ENCODE measurements at regions not wholly inside any gene's neighbourhood (a gene's known extent, or its start where the extent isn't known, plus 50 kb on each side); places are given as distances from the start of the nearest gene placed in this dataset.
"Not testable (repeated sequence)": the region's sequence is repeated elsewhere in the genome, so short reads cannot be mapped to it uniquely, and the experiment has no call there.

DNA sequence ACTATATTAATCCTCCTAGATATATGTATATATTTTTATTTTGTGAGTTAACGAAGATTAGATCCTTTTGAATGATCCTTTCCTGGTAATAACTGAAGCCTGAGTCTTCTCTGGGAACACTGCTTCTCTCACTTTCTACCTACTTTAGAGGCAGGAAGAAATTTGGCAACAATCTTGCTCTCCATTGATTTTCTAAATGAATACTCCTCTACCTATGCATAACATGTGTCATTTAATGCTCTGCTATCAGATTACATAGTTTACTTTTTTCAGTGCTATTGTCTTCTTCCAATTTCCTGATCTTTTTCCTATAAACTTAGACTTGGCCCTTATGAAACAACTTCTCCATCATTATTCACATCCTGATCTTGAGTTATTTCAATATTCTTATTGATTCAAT, 60.4 kb upstream of the PDHA2 start:
- no peak overlapping the region for H3K4me3 ChIP-seq (ENCODE audit: low read length)
- no peaks in the 10 kb centered on the region for H3K4me1 ChIP-seq (ENCODE audit: insufficient read depth, low read length)

DNA sequence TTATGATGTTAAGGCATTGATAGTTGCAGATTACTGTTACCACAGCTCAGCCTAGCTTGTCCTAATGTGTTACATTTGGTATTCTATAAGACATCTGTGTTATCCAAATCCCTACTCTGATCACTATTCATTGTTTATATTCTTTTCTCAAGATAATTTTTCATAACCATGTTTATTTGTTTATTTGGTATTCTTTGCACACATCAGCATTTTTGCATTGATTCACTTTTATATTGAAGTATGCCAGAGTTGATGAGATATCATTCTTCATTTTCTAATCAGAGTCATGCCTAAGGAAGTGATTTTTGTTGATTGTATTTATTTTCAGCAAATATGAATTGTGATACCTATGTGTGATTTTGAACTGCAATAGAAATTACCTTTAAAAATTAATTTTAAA, 61.2 kb upstream of the PDHA2 start:
- Histone ChIP-seq H3K27me3 (ENCODE audit: insufficient read depth, low read length) (no peaks in the 10 kb centered on the region), H3K36me3 (ENCODE audit: insufficient read depth, low read length) (no peaks in the 10 kb centered on the region), H3K4me3 (ENCODE audit: low read length) (no peak overlapping the region), H3K9me3 (ENCODE audit: low read length) (no peaks in the 10 kb centered on the region), H2AFZ (ENCODE audit: low read depth, low read length) (no peak overlapping the region), H3K4me1 (ENCODE audit: insufficient read depth, low read length) (no peaks in the 10 kb centered on the region)

More for the DNA sequence above, 60.4 kb upstream of the PDHA2 start:
- no peaks in the 10 kb centered on the region for H3K27me3 ChIP-seq (ENCODE audit: insufficient read depth, low read length)
- H3K36me3 ChIP-seq (ENCODE audit: insufficient read depth, low read length), result no peaks in the 10 kb centered on the region
- H2AFZ ChIP-seq (ENCODE audit: low read depth, low read length), result no peak overlapping the region
- H3K9me3 ChIP-seq (ENCODE audit: low read length), result no peaks in the 10 kb centered on the region

DNA sequence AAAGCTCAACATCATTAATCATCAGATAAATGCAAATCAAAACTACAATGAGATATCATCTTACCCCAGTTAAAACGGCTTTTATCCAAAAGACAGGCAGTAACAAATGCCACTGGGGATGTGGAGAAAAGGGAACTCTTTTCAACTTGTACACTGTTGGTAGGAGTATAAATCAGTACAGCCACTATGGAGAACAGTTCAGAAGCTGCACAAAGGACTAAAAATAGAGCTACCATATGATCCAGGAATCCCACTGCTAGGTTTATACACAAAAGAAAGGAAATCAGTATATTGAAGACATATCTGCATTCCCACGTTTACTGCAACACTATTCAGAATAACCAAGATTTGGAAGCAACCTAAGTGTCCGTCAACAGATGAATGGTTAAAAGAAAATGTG, 69.3 kb upstream of the PDHA2 start:
- H3K36me3 ChIP-seq (ENCODE audit: insufficient read depth, low read length); H3K4me3 ChIP-seq (ENCODE audit: low read length); H3K9me3 ChIP-seq (ENCODE audit: low read length); H3K27me3 ChIP-seq (ENCODE audit: insufficient read depth, low read length); H2AFZ ChIP-seq (ENCODE audit: low read depth, low read length); H3K4me1 ChIP-seq (ENCODE audit: insufficient read depth, low read length): not testable (repeated sequence)

- Histone ChIP-seq H3K9me3 (ENCODE audit: low read length) (no peaks in the 10 kb centered on the region), H3K36me3 (ENCODE audit: insufficient read depth, low read length) (no peaks in the 10 kb centered on the region), H3K4me1 (ENCODE audit: insufficient read depth, low read length) (no peaks in the 10 kb centered on the region), H3K27me3 (ENCODE audit: insufficient read depth, low read length) (no peaks in the 10 kb centered on the region), H3K4me3 (ENCODE audit: low read length) (no peak overlapping the region), H2AFZ (ENCODE audit: low read depth, low read length) (no peak overlapping the region)
These were observed 74.9 kb upstream of the PDHA2 start for GRCh38 chr4:95764961-95765360.

- no peak overlapping the region for H3K4me3 ChIP-seq (ENCODE audit: low read length)
These were observed 78.0 kb upstream of the PDHA2 start for GRCh38 chr4:95761871-95762270.

GRCh38 chr4:95761426-95761825, 78.5 kb upstream of the PDHA2 start:
- Histone ChIP-seq H3K4me3 (ENCODE audit: low read length) (no peak overlapping the region), H3K9me3 (ENCODE audit: low read length) (no peaks in the 10 kb centered on the region), H2AFZ (ENCODE audit: low read depth, low read length) (no peak overlapping the region), H3K27me3 (ENCODE audit: insufficient read depth, low read length) (no peaks in the 10 kb centered on the region), H3K36me3 (ENCODE audit: insufficient read depth, low read length) (no peaks in the 10 kb centered on the region), H3K4me1 (ENCODE audit: insufficient read depth, low read length) (no peaks in the 10 kb centered on the region)

More at GRCh38 chr4:95761871-95762270, 78.0 kb upstream of the PDHA2 start:
- no peaks in the 10 kb centered on the region for H3K27me3 ChIP-seq (ENCODE audit: insufficient read depth, low read length)
- no peaks in the 10 kb centered on the region for H3K4me1 ChIP-seq (ENCODE audit: insufficient read depth, low read length)
- no peaks in the 10 kb centered on the region for H3K36me3 ChIP-seq (ENCODE audit: insufficient read depth, low read length)
- H3K9me3 ChIP-seq (ENCODE audit: low read length), result no peaks in the 10 kb centered on the region
- no peak overlapping the region for H2AFZ ChIP-seq (ENCODE audit: low read depth, low read length)

GRCh38 chr4:95760646-95761045, 79.2 kb upstream of the PDHA2 start:
- H3K4me3 ChIP-seq (ENCODE audit: low read length); H3K9me3 ChIP-seq (ENCODE audit: low read length); H3K27me3 ChIP-seq (ENCODE audit: insufficient read depth, low read length); H2AFZ ChIP-seq (ENCODE audit: low read depth, low read length); H3K4me1 ChIP-seq (ENCODE audit: insufficient read depth, low read length); H3K36me3 ChIP-seq (ENCODE audit: insufficient read depth, low read length): not testable (repeated sequence)

DNA sequence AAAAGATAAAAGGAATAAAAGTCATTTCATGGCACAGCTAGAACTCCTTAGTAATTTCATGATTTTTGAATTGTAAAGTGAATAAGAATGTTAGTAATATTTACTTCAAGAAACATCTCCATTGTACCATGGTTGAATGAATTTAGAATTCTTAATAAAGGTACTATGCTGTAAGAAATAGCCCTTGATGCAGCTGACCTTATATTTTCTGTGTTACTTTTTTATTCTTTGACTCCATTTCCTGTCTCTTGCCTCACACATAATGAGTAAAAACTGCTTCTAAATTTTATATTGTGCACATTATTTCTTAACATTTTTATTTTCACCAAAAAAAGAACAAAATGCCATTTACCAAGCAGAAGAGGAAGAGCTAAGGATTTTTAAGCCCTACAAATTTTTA, 81.9 kb upstream of the PDHA2 start:
- Histone ChIP-seq H2AFZ (ENCODE audit: low read depth, low read length) (peak overlapping the region; percentile 46), H3K4me3 (ENCODE audit: low read length) (no peak overlapping the region), H3K4me1 (ENCODE audit: insufficient read depth, low read length) (no peaks in the 10 kb centered on the region), H3K9me3 (ENCODE audit: low read length) (no peaks in the 10 kb centered on the region), H3K36me3 (ENCODE audit: insufficient read depth, low read length) (no peaks in the 10 kb centered on the region), H3K27me3 (ENCODE audit: insufficient read depth, low read length) (no peaks in the 10 kb centered on the region)

GRCh38 chr4:95754667-95755066, 85.2 kb upstream of the PDHA2 start:
- Histone ChIP-seq H3K36me3 (ENCODE audit: insufficient read depth, low read length) (no peaks in the 10 kb centered on the region), H2AFZ (ENCODE audit: low read depth, low read length) (no peak overlapping the region), H3K4me1 (ENCODE audit: insufficient read depth, low read length) (no peaks in the 10 kb centered on the region), H3K27me3 (ENCODE audit: insufficient read depth, low read length) (no peaks in the 10 kb centered on the region), H3K4me3 (ENCODE audit: low read length) (no peak overlapping the region), H3K9me3 (ENCODE audit: low read length) (no peaks in the 10 kb centered on the region)

DNA sequence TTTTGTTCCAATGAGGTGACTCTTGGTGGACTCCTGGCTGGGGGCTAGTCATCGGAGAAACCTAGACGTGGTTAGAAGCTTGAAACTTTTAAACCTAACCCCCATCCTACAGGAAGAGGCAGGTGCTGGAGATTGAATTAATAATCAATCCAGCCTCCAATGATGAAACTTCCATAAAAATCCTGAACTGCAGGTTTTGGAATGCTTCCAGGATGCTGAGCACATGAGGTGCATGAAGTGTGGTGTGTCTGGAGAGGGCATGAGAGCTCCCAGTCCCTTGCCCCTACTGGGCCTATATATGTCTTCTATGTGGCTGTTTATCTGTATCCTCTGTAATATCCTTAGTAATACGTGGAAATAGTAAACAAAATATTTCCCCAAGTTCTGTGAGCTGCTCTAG, 90.7 kb upstream of the PDHA2 start:
- no peaks in the 10 kb centered on the region for H3K27me3 ChIP-seq (ENCODE audit: insufficient read depth, low read length)
- no peaks in the 10 kb centered on the region for H3K4me1 ChIP-seq (ENCODE audit: insufficient read depth, low read length)
- H2AFZ ChIP-seq (ENCODE audit: low read depth, low read length), result no peak overlapping the region

GRCh38 chr4:95742872-95743271, 97.0 kb upstream of the PDHA2 start:
- Histone ChIP-seq H3K4me3 (ENCODE audit: low read length) (no peak overlapping the region), H3K4me1 (ENCODE audit: insufficient read depth, low read length) (no peaks in the 10 kb centered on the region), H2AFZ (ENCODE audit: low read depth, low read length) (no peak overlapping the region)

More for the DNA sequence above, 90.7 kb upstream of the PDHA2 start:
- H3K36me3 ChIP-seq (ENCODE audit: insufficient read depth, low read length), result no peaks in the 10 kb centered on the region
- H3K9me3 ChIP-seq (ENCODE audit: low read length), result no peaks in the 10 kb centered on the region
- H3K4me3 ChIP-seq (ENCODE audit: low read length), result no peak overlapping the region

GRCh38 chr4:95742179-95742578, 97.7 kb upstream of the PDHA2 start:
- Histone ChIP-seq H3K4me3 (ENCODE audit: low read length) (no peak overlapping the region), H3K36me3 (ENCODE audit: insufficient read depth, low read length) (no peaks in the 10 kb centered on the region), H3K4me1 (ENCODE audit: insufficient read depth, low read length) (no peaks in the 10 kb centered on the region), H3K9me3 (ENCODE audit: low read length) (no peaks in the 10 kb centered on the region), H2AFZ (ENCODE audit: low read depth, low read length) (no peak overlapping the region), H3K27me3 (ENCODE audit: insufficient read depth, low read length) (no peaks in the 10 kb centered on the region)

More at GRCh38 chr4:95742872-95743271, 97.0 kb upstream of the PDHA2 start:
- no peaks in the 10 kb centered on the region for H3K27me3 ChIP-seq (ENCODE audit: insufficient read depth, low read length)
- H3K36me3 ChIP-seq (ENCODE audit: insufficient read depth, low read length), result no peaks in the 10 kb centered on the region
- no peaks in the 10 kb centered on the region for H3K9me3 ChIP-seq (ENCODE audit: low read length)

DNA sequence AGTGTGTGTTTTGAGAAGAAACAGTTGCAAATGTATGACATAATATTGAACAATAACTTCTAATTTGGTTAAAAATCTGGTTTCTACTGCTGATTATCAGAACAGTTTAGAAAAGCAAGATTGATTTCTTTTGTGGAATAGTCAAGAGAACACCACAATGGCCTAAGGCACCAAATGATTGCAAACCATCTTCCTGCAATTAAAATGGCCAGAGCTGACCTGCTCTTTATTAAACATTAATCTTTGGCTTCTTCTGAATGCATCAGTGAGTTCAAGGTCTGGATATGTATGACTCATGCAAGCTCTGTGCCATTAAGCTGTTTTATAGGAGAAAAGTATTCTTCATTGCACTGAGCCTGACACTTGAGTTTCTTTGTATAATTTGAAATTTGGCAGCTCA, 107.8 kb upstream of the PDHA2 start:
- Histone ChIP-seq H2AFZ (ENCODE audit: low read depth, low read length) (no peak overlapping the region), H3K9me3 (ENCODE audit: low read length) (no peaks in the 10 kb centered on the region), H3K4me1 (ENCODE audit: insufficient read depth, low read length) (no peaks in the 10 kb centered on the region), H3K36me3 (ENCODE audit: insufficient read depth, low read length) (no peaks in the 10 kb centered on the region), H3K4me3 (ENCODE audit: low read length) (no peak overlapping the region), H3K27me3 (ENCODE audit: insufficient read depth, low read length) (no peaks in the 10 kb centered on the region)

DNA sequence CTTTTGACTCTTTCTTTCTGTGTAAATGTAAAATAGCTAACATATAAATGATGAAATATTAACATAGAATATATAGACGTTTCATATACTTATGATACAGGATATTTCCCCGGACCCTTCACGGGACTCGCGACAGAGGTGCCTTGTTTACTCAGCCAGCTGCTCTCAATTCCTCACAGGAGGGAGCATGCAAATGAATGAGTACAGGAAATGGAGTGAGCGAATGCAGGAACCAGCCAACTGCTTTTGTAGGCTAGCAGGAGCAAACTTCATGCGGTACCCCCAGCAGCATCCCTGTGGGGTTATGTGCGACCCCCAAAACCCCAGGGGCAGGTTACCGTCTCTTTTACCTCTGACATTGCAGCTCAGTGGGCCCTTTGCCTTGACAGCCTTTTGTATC, 110.3 kb upstream of the PDHA2 start:
- Histone ChIP-seq H3K36me3 (ENCODE audit: insufficient read depth, low read length) (no peaks in the 10 kb centered on the region), H3K27me3 (ENCODE audit: insufficient read depth, low read length) (no peaks in the 10 kb centered on the region), H3K9me3 (ENCODE audit: low read length) (no peaks in the 10 kb centered on the region), H3K4me3 (ENCODE audit: low read length) (no peak overlapping the region), H2AFZ (ENCODE audit: low read depth, low read length) (no peak overlapping the region), H3K4me1 (ENCODE audit: insufficient read depth, low read length) (no peaks in the 10 kb centered on the region)
